Astrocyte of the hippocampus (primary cell): ENCODE measurements at regions not wholly inside any gene's neighbourhood (a gene's known extent, or its start where the extent isn't known, plus 50 kb on each side); places are given as distances from the start of the nearest gene placed in this dataset.
A peak's percentile ranks its signal among the peaks of the same experiment; 100 is the strongest.
"Not testable (repeated sequence)": the region's sequence is repeated elsewhere in the genome, so short reads cannot be mapped to it uniquely, and the experiment has no call there.

Source experiments
- DNase-seq: peaks from one replicate; pipeline ENCODE4 v3.0.0; 2011; ENCODE audit warnings: low read depth, low spot score

DNA sequence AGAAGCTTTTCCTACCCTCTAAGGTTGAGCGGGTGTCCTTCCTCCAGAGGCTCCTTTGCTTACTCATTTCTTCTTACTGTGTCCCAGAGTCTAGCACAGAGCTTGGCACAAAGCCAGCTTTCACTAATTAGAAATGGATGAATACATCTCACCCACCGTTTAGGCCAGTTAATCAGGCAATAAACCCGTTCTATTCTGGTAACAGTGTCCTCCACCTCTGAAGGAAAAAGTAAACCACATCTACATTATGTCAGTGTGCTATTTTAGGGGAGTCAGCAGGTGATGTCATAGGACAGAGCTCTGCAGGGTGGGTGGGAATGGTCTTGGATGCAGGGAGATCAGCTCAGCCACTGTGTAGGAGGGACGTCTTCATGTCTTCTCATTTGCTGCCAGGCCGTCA, 109.2 kb downstream of the OSTF1 start:
- peak; percentile 62 for DNase-seq

- DNase-seq, result no peak
Observed at GRCh38 chr9:75198436-75198835, 110.1 kb downstream of the OSTF1 start.

DNA sequence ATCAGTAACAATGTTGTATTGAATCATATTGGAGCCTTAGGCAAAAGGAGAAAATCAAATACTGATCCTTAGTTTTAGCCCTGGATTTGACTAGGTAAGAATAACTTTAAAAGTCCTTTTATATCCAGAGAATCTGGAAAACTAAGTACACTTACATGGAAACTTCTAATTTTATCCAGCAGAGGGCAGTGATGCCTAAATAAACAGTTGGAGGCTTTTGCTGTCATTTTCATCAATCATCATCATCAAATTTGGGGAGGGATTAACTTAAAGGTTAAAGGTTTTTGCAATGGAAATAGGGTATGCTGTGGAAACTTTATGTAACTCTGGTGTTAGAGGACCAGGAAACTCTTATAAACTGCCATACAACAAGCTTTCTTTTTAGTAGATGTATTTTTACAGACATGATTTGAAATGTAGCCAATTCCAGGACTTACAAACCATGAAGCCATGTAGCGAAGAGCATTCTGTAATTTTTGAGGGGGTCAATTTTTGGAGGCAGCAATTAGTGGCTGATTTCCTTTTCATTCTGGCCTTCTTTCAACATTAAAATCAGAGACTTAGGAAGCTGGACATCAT, 112.7 kb downstream of the OSTF1 start:
- DNase-seq, result peak; percentile 63

DNA sequence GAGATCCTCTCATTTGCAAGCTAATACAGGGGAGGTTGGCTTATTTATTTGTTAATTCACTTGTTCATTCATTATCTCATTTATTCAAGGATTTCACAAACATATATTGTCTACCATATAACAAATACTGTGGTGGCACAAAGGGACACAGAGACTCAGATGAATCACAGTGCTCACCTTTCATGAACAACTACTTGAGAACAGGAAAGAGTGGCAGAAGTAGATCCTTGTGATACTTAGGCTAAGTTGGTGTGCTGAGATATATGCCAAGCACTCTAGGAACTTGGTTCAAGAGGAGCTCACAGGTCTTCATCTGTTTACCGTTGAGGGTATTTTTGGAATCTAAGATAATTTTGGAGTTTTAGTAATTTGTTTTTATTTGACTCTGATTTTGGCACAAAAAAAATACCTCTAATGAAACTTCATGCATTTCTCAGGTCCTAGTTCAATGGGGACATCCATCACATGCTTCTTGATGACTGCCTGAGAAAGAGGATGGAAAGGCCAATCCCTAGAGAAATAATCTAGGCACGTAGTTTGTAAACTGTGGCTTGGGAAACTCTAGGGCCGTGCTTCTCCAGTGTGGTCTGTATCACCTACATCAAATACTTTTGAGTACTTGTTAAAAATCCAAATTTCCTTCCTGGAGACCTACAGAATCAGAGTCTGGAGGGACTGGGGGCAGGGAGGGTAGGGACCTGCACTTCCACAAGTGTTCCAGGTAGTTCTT, 113.3 kb downstream of the OSTF1 start:
- no peak for DNase-seq

GRCh38 chr9:75207997-75208396, 119.7 kb downstream of the OSTF1 start:
- DNase-seq, result not testable (repeated sequence)

GRCh38 chr9:75210215-75210614, 121.9 kb downstream of the OSTF1 start:
- no peak for DNase-seq

DNA sequence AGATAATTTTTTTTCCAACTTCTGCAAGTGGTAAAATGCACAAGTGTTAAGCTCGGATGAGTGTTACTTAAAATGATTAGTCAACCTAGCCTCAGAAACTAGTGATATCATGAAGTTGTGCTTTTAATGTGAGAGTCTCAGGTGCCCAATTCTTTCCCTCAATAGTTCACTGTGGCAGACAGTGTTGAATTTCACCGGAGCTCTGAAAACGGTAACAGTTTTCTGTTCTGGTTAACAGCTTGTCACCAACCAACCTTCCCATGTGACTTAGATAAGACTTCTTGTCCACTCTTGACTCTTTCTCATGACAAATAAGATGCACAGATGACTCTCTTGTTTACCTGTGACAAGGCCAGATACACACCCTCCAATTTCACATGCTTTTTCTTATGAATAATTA, 125.5 kb downstream of the OSTF1 start:
- DNase-seq, result no peak

GRCh38 chr9:75226403-75227139, 138.3 kb downstream of the OSTF1 start:
- no peak for DNase-seq

GRCh38 chr9:75228893-75229292, 140.6 kb downstream of the OSTF1 start:
- no peak for DNase-seq

- peak; percentile 88 for DNase-seq
Observed at GRCh38 chr9:75229605-75230332, 141.5 kb downstream of the OSTF1 start.

DNA sequence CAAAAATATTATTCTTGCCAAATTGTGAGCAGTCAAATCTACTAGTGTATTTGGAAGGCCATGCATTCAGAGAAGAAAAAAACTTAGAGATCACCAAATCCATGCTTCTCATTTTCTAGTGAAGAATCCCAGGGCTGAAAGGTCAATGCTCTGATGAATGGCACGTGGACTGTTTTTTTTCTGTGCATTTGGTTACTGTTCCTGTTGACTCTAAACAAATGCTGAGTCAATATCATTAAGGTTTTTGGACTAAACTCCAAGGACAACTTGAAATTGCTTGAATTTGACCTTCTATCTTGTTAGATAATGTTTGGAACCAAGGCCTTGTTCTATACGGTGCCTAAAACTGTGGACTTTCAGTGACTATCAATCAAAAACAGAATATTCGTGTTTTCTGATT, 142.2 kb downstream of the OSTF1 start:
- DNase-seq, result no peak

DNA sequence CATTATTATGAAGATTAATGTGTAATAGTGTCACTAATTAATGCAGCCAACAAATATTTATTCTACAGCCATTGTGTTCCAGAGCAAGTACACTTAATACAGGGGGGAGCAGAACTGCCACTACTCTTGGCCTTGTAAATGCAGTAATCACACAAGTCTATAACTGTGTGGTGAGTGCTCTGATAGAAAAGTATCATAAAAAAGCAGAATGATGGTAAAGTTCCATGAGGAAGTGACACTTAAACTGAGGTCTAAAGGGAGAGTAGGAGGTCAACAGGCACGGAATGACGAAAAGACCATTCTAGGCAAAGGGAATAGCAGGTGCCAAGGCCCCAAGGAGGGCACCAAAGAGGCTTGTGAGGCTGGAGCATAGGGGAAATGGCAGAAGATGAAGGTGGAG, 142.9 kb downstream of the OSTF1 start:
- DNase-seq, result no peak

DNA sequence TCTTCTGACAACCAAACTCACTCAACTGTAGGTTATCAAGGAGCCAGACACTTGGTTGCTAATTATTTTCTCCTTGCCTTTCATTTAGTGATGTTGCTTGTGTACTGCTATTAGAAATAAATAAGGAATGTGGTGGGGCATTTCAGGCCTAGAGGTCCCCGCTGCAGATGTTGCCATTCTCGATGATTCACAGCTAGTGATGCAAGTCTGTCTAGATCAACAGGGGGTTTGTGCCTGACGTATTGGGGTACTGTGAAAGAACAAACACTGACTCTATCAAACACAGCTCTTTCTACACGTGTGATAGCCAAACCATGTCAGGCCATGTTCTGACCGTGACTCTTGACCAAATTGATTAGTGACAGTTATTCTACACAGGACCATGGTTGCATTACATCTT, 144.7 kb downstream of the OSTF1 start:
- DNase-seq, result no peak

DNA sequence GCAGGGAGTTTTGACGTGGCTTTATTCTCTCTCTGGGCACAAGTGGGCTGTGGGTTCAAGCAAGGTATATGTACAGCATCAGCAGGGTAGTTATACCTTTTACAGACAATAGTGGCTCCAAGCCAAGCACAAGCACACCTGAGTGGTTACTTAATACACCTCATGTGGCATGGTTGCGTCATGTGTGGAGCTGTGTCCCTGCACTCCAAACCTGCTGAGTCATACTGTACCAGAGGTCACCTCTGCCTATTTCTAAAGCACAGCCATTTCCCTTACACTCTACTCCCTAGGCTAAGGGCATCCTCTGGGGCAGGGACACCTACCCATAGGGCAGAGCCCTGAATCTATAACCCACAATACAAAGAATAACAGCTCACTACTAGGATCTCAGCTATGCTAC, 147.3 kb downstream of the OSTF1 start:
- no peak for DNase-seq

DNA sequence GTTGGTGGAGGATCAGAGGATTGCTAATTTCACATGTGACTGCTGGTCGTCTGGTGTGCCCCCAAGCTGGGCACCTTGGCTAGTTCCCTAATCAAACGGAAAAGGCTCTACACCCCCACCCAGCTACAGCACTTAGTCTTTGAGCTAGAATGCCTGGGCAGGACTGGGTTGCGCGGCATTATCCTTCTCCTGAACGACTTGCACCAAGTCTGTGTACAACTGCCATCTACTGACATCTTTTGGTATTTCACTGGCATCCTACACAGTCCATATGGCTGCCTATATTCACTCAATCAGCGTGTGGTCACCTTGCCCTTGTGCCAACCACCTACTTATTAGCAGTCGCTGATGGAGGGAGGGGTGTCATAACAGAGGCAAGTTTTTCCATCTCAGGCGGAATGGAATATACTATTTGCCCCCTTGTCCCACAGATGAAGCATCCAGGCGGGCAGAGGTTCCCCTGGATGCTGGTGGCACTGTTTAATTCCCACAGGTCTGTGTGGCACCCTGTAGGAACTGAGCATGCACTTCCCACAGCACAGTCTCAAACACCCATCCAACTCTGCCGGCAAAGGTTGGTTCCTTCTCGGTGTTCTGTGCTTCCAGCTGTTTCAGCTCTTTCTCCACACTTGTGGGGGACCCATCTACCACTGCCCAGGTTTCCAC, 150.1 kb downstream of the OSTF1 start:
- peak; percentile 64 for DNase-seq

DNA sequence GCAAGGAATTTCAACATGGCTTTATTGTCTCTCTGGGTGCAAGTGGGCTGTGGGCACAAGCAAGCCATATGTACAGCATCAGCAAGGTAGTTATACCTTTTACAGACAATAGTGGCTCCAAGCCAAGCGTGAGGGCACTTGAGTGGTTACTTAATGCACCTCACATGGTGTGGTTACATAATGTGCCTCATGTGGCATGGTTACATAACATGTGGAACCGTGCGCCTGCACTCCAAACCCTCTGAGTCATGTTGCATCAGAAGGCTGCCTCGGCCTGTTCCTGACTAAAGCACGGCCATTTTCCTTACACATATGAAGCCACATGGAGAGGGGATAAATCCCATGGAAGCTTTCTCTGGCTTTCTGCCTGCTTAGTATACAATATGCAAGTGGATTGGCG, 150.9 kb downstream of the OSTF1 start:
- no peak for DNase-seq

DNA sequence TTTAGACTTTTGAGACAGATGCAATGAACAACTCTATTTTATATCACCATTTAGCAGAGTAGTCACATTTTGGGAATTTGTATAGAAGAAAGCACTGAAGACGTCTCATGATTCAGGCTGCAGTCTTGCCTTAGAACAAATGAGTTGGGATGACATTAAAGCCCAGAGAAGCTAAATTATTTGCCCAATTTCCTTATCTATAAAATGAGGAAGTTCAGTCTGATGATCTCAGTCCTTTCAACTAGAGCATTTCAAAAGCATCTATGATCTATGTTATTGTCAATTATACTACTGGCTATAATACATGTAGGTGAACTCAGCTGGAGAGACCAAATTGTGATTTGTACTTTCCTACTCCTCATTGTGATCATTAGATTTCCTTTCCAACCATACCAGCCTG, 154.1 kb downstream of the OSTF1 start:
- no peak for DNase-seq

GRCh38 chr9:75246949-75247348, 158.6 kb downstream of the OSTF1 start:
- DNase-seq, result no peak

GRCh38 chr9:75265525-75265972, 177.2 kb downstream of the OSTF1 start:
- DNase-seq, result peak; percentile 75

DNA sequence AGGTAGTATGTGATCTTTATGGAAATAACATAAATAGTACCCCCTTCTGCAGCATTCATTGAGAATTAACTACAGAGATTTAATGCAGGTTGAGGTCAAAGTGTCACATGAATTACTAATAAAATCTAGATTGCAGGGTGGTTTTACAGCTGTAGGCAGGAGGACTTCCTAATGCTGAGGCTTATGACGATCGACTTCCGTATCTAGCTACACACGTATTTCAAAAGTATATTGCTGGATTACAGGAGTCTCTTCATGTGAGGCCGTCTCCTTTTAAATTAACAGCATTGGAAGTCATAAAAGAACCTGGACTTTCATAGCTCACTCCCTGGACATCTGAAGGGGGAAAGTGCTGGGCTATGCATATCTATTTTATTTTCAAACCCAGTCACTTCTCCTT, 180.9 kb downstream of the OSTF1 start:
- no peak for DNase-seq

DNA sequence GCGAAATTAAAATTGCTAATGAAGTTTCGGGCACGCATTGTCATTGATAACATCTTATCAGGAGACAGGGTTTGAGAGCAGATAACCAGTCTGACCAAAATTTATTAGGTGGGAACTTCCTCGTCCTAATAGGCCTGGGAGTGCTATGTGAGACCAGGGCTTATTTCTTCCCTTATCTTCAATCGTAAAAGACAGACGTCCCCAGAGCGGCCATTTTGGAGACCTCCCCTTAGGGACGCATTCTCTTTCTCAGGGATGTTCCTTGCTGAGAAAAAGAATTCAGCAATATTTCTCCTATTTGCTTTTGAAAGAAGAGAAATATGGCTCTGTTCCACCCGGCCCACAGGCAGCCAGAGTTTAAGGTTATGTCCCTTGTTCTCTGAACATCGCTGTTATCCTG, 184.7 kb downstream of the OSTF1 start:
- not testable (repeated sequence) for DNase-seq

DNA sequence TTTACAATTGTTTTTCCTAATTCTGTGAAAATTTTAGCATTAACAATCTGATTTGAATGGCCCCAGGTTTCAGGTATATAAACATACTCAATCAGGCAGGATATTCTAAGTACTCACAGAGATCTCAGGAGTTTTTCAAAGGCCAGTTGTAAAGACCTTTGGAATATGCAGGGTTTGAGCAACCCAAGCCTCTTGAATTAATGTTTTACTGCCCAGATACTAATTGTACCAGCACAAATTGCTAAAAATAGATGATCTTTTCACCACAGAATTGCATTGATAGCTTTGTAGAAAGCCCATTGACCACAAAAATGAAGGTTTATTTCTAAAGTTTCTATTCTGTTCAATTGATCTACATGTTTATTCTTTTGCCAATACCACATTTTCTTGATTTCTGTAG, 186.5 kb downstream of the OSTF1 start:
- DNase-seq, result no peak
